K562 (cell line): ENCODE measurements at regions not wholly inside any gene's neighbourhood (a gene's known extent, or its start where the extent isn't known, plus 50 kb on each side); places are given as distances from the start of the nearest gene placed in this dataset.

Source experiments
- ATAC-seq: fragments of 200-7000 bp; cut with Tn5 transposase; 3 replicates; pipeline ENCODE4 v1.9.1; 2020; ENCODE audit warnings: moderate library complexity
- BruUV-seq: library from RNA; stranded (reverse); fragments of 400-500 nt; replicated peaks from 2 replicates; lab custom pipeline; 2021; lab: Mats Ljungman, UMichigan
- CTCF ChIA-PET: fragments of 300-600 bp; formaldehyde crosslinking; extraction: SDS; loops from one replicate; lab custom pipeline; 2021; ENCODE audit warnings: low intra/inter-chr PET ratio; lab: Yijun Ruan, JAX
- POLR2A ChIA-PET: fragments of 300-600, 350-650 bp; sonication (Branson Sonifier 250); formaldehyde crosslinking; extraction: SDS; loops from one replicate; lab custom pipeline; 2021; ENCODE audit warnings: antibody characterized with exemption, inconsistent platforms; lab: Yijun Ruan, JAX
- DNase-seq, 4 experiments: peaks; one replicate each; pipeline versions ENCODE4 v3.0.0 to v3.0.0-alpha.2; 2011 to 2018; ENCODE audit warnings: low spot score in 3 of 4, mixed read lengths in 3 of 4; ENCODE audit errors: extremely low read depth in 1 of 4
- FAIRE-seq: peaks from 2 replicates; lab custom pipeline; 2011; peaks lifted over from hg19 to GRCh38; lab: Jason Lieb, UNC
- H2AFZ ChIP-seq: 2 replicates; pipeline ENCODE4 v1.6.0; 2011; ENCODE audit warnings: low read depth, low read length, control low read depth, inconsistent platforms
- H3K27ac ChIP-seq: fragments of 200-600 bp; 3 replicates; pipeline ENCODE4 v1.8.0; 2011; ENCODE audit warnings: low read depth, mild to moderate bottlenecking, control low read depth, inconsistent platforms, low read length, moderate library complexity, mixed read lengths; ENCODE audit errors: extremely low read depth
- H3K27me3 ChIP-seq, 2 experiments: fragments of 300-600 bp in 1 of 2; 2 replicates in 1 of 2; 3 replicates in 1 of 2; pipeline versions ENCODE4 v1.6.0 to v1.8.0; 2011; ENCODE audit warnings: inconsistent platforms in 2 of 2, low read length in 2 of 2, mild to moderate bottlenecking in 1 of 2, mixed read lengths in 1 of 2, moderate library complexity in 1 of 2; ENCODE audit not compliant: control insufficient read depth in 2 of 2, insufficient read depth in 2 of 2
- H3K36me3 ChIP-seq: fragments of 300-600 bp; 3 replicates; pipeline ENCODE4 v1.8.0; 2011; ENCODE audit warnings: mild to moderate bottlenecking, low read length, inconsistent platforms; ENCODE audit not compliant: control insufficient read depth, insufficient read depth
- H3K4me1 ChIP-seq, 2 experiments: fragments of 200-600 bp in 1 of 2; replicated peaks in 1 of 2; 2 replicates in 1 of 2; 3 replicates in 1 of 2; pipeline versions ENCODE4 v1.5.1 to v1.8.0; 2011; ENCODE audit warnings: inconsistent platforms in 2 of 2, low read length in 2 of 2, mild to moderate bottlenecking in 1 of 2, mixed read lengths in 1 of 2, moderate library complexity in 1 of 2; ENCODE audit not compliant: control insufficient read depth in 2 of 2, insufficient read depth in 2 of 2
- H3K4me2 ChIP-seq: 2 replicates; pipeline ENCODE4 v1.6.1; 2011; ENCODE audit warnings: low read length, control low read depth, inconsistent platforms, mixed read lengths; ENCODE audit not compliant: insufficient read depth
- H3K4me3 ChIP-seq: fragments of 200-600 bp; sonication (generic), shearing (Covaris generic); 2 replicates; pipeline ENCODE4 v1.5.1; 2016; ENCODE audit warnings: control low read depth, inconsistent platforms
- H3K79me2 ChIP-seq: fragments of 200-600 bp; 3 replicates; pipeline ENCODE4 v1.8.0; 2011; ENCODE audit warnings: low read length, inconsistent platforms; ENCODE audit not compliant: control insufficient read depth, insufficient read depth
- H3K9ac ChIP-seq, 2 experiments: 2 replicates each; pipeline versions ENCODE4 v1.6.0 to v1.6.1; 2011; ENCODE audit warnings: low read depth in 2 of 2, low read length in 2 of 2, control low read depth in 1 of 2, inconsistent platforms in 1 of 2, mild to moderate bottlenecking in 1 of 2, mixed read lengths in 1 of 2; ENCODE audit not compliant: insufficient read depth in 1 of 2
- H3K9me1 ChIP-seq: one replicate; pipeline ENCODE4 v1.6.0; 2011; ENCODE audit warnings: inconsistent platforms, mild to moderate bottlenecking, low read length, moderate library complexity; ENCODE audit not compliant: control insufficient read depth, insufficient read depth
- H3K9me3 ChIP-seq: replicated peaks from 2 replicates; pipeline ENCODE4 v1.5.1; 2011; ENCODE audit warnings: low read depth, low read length, inconsistent platforms; ENCODE audit not compliant: control insufficient read depth, insufficient read depth
- H4K20me1 ChIP-seq: replicated peaks from 2 replicates; pipeline ENCODE4 v1.6.1; 2011; ENCODE audit warnings: low read length, inconsistent platforms, mixed read lengths; ENCODE audit not compliant: control insufficient read depth, insufficient read depth
- BCLAF1 ChIP-seq, 2 experiments: fragments of 450-650 bp in 1 of 2; IDR thresholded peaks; 2 replicates each; pipeline ENCODE4 v1.6.1; 2011 to 2017; ENCODE audit warnings: low read depth in 2 of 2, antibody characterized with exemption in 1 of 2, borderline replicate concordance in 1 of 2, low read length in 1 of 2, mild to moderate bottlenecking in 1 of 2, mixed read lengths in 1 of 2; ENCODE audit not compliant: control insufficient read depth in 1 of 2
- CEBPG ChIP-seq, 3 experiments: fragments of 200-800 bp in 1 of 3; sonication (Bioruptor generic) in 1 of 3; sonication (generic) in 1 of 3; formaldehyde crosslinking in 1 of 3; IDR thresholded peaks in 2 of 3; conservative IDR thresholded peaks in 1 of 3; 2 replicates each; pipeline versions ENCODE4 v1.6.1 to v1.8.0; 2016 to 2022; ENCODE audit warnings: missing compliant biosample characterization in 2 of 3, missing genetic modification characterization in 2 of 3, mild to moderate bottlenecking in 1 of 3, missing genetic modification reagents in 1 of 3
- CTCF ChIP-seq, 3 experiments: IDR thresholded peaks in 2 of 3; conservative IDR thresholded peaks in 1 of 3; 2 replicates each; pipeline ENCODE4 v1.5.1; 2011 to 2012; ENCODE audit warnings: low read length in 3 of 3, mild to moderate bottlenecking in 3 of 3, control low read depth in 2 of 3, improper control_type of control experiment in 1 of 3, inconsistent platforms in 1 of 3, low read depth in 1 of 3, mixed read lengths in 1 of 3, moderate library complexity in 1 of 3; ENCODE audit not compliant: insufficient read depth in 2 of 3
- E2F3 ChIP-seq: fragments of 250-450 bp; sonication (Bioruptor Pico); IDR thresholded peaks from 2 replicates; pipeline ENCODE4 v1.4.0; 2020; ENCODE audit warnings: mild to moderate bottlenecking
- EWSR1 ChIP-seq: fragments of 450-650 bp; IDR thresholded peaks from 2 replicates; pipeline ENCODE4 v1.6.1; 2018; ENCODE audit warnings: borderline replicate concordance, mild to moderate bottlenecking, low read depth, moderate library complexity; ENCODE audit not compliant: partially characterized antibody
- HINFP ChIP-seq: fragments of 450-650 bp; conservative IDR thresholded peaks from 2 replicates; pipeline ENCODE4 v1.6.1; 2016; ENCODE audit warnings: missing genetic modification characterization, low read depth, mild to moderate bottlenecking, control low read depth, missing compliant biosample characterization
- HNRNPUL1 ChIP-seq: fragments of 200-400 bp; formaldehyde crosslinking; IDR thresholded peaks from 2 replicates; pipeline ENCODE4 v1.6.1; 2017; ENCODE audit warnings: low read length
- KDM1A ChIP-seq, 2 experiments: fragments of 450-650 bp; IDR thresholded peaks; 2 replicates each; pipeline ENCODE4 v1.6.1; 2016; ENCODE audit warnings: mild to moderate bottlenecking in 2 of 2
- RBM25 ChIP-seq: fragments of 200-400 bp; formaldehyde crosslinking; IDR thresholded peaks from 2 replicates; pipeline ENCODE4 v1.6.1; 2018; ENCODE audit warnings: low read length, low read depth, moderate library complexity; ENCODE audit not compliant: severe bottlenecking
- SMAD2 ChIP-seq: fragments of 150-350 bp; IDR thresholded peaks from 2 replicates; pipeline ENCODE4 v1.6.1; 2014; ENCODE audit warnings: low read depth, mild to moderate bottlenecking, low read length
- ZFPM2 ChIP-seq: fragments of 250-450 bp; sonication (Bioruptor Pico); IDR thresholded peaks from 2 replicates; pipeline ENCODE4 v1.5.1; 2022; ENCODE audit warnings: mild to moderate bottlenecking
- ZNF253 ChIP-seq: fragments of 250-450 bp; sonication (Bioruptor Pico); conservative IDR thresholded peaks from 2 replicates; pipeline ENCODE4 v1.6.1; 2021; ENCODE audit warnings: mild to moderate bottlenecking
- ZNF655 ChIP-seq: fragments of 250-450 bp; sonication (Bioruptor Pico); IDR thresholded peaks from 2 replicates; pipeline ENCODE4 v1.5.0; 2021
- ZNF696 ChIP-seq: fragments of 250-450 bp; sonication (Bioruptor Pico); conservative IDR thresholded peaks from 2 replicates; pipeline ENCODE4 v1.4.0; 2020; ENCODE audit warnings: mild to moderate bottlenecking, moderate library complexity
- WGBS: fragments of 100-300 bp; shearing (Covaris generic); methylation state at CpG from one replicate; pipeline ENCODE4 v1.1.6; 2016; ENCODE audit warnings: low coverage, mixed read lengths; ENCODE audit not compliant: insufficient coverage; ENCODE audit errors: missing lambda C conversion rate; 5-methylcytosine and 5-hydroxymethylcytosine counted together
- in situ Hi-C: fragments of 300-500 bp; cut with MboI; formaldehyde crosslinking; loops from 4 replicates; pipeline ENCODE4 v1.15.0; 2018; ENCODE audit warnings: inconsistent platforms, mixed read lengths
- intact Hi-C: fragments of 100-400 bp; cut with micrococcal nuclease; formaldehyde crosslinking; loops from 2 replicates; pipeline ENCODE4 v1.14.2; 2022

GRCh38 chr5:98694902-98695301, 78.6 kb upstream of the RGMB start:
- CTCF ChIA-PET = no interaction called here
- Histone ChIP-seq H3K4me3 (no peak overlapping the region), H3K9me1 (no peaks in the 10 kb centered on the region), H2AFZ (no peak overlapping the region), H3K36me3 (no peaks in the 10 kb centered on the region), H3K4me2 (no peak overlapping the region), H3K4me1 (no peaks in the 10 kb centered on the region), H4K20me1 (no peaks in the 10 kb centered on the region), H3K27ac (no peak overlapping the region), H3K79me2 (no peaks in the 10 kb centered on the region), H3K9ac (no peak overlapping the region), H3K9me3 (no peaks in the 10 kb centered on the region), H3K27me3 (no peaks in the 10 kb centered on the region)
- BruUV-seq = no TSS peak
- ATAC-seq = no peak
- POLR2A ChIA-PET = no interaction called here
- DNase-seq = no peak
- 0% methylated on average over 1 of the region's 1 CpG for WGBS
- intact Hi-C loops (no loop called here), in situ Hi-C loops (no loop called here)
- no peak for FAIRE-seq
- no peak for TF ChIP-seq RBM25
- TF ChIP-seq E2F3 (CRISPR knock-in tag) = no peak
- TF ChIP-seq ZFPM2 (CRISPR knock-in tag) = no peak
- no peak for TF ChIP-seq SMAD2
- TF ChIP-seq ZNF696 (CRISPR knock-in tag) = no peak
- no peak for TF ChIP-seq CTCF (IDR thresholded peaks at IDR 0.05 in 2 of 3, conservative IDR thresholded peaks at IDR 0.05 in 1 of 3; ENCODE audit: insufficient read depth in 2 of 3, low read depth in 1 of 3, low read length in 3 of 3)
- TF ChIP-seq HINFP (tag) = no peak
- no peak for TF ChIP-seq KDM1A (IDR thresholded peaks at IDR 0.05)
- TF ChIP-seq ZNF655 (CRISPR knock-in tag) = no peak
- TF ChIP-seq EWSR1 = no peak
- no peak for TF ChIP-seq HNRNPUL1
- TF ChIP-seq ZNF253 (CRISPR knock-in tag) = no peak
- no peak for TF ChIP-seq BCLAF1 (IDR thresholded peaks at IDR 0.05; ENCODE audit: borderline replicate concordance in 1 of 2, control insufficient read depth in 1 of 2, low read depth in 2 of 2, low read length in 1 of 2)
- TF ChIP-seq CEBPG (CRISPR knock-in tag; IDR thresholded peaks at IDR 0.05) = no peak
- no peak for TF ChIP-seq CEBPG (tag; conservative IDR thresholded peaks at IDR 0.05 in 1 of 2, IDR thresholded peaks at IDR 0.05 in 1 of 2)
